Naive thymus-derived CD4-positive, alpha-beta T cell (primary cell): ENCODE measurements at regions not wholly inside any gene's neighbourhood (a gene's known extent, or its start where the extent isn't known, plus 50 kb on each side); places are given as distances from the start of the nearest gene placed in this dataset.

Experiments used
- ATAC-seq: fragments of 150-1000 bp; cut with Tn5 transposase; 2 replicates; pipeline ENCODE4 v1.10.0; 2021; ENCODE audit warnings: mild to moderate bottlenecking, moderate library complexity
- CTCF ChIA-PET: fragments of 350-600 bp; sonication (Branson Sonifier 250); formaldehyde crosslinking; loops from one replicate; lab custom pipeline; 2021; ENCODE audit warnings: antibody characterized with exemption; lab: Charles Lee
- POLR2A ChIA-PET: fragments of 350-600 bp; sonication (Branson Sonifier 250); formaldehyde crosslinking; loops from one replicate; lab custom pipeline; 2021; ENCODE audit warnings: antibody characterized with exemption, inconsistent platforms; lab: Charles Lee
- DNase-seq, 9 donors: peaks; one replicate each; pipeline versions ENCODE4 v3.0.0 to v3.0.0-alpha.2; 2020 to 2022; ENCODE audit warnings: mixed read lengths in 1 of 9
- H3K27ac ChIP-seq: one replicate; pipeline ENCODE4 v1.7.0; 2013; ENCODE audit warnings: mild to moderate bottlenecking, low read depth, low read length, moderate library complexity
- H3K27me3 ChIP-seq, 2 donors: one replicate each; pipeline ENCODE4 v1.7.0; 2013; ENCODE audit warnings: low read length in 2 of 2, mild to moderate bottlenecking in 2 of 2, moderate library complexity in 2 of 2; ENCODE audit not compliant: control insufficient read depth in 2 of 2, insufficient read depth in 2 of 2
- H3K36me3 ChIP-seq, 3 experiments: 1 replicate in 2 of 3; 2 replicates in 1 of 3; pipeline ENCODE4 v1.7.0; 2013; ENCODE audit warnings: low read length in 3 of 3, mild to moderate bottlenecking in 3 of 3, moderate library complexity in 1 of 3; ENCODE audit not compliant: insufficient read depth in 3 of 3, control insufficient read depth in 2 of 3
- H3K4me1 ChIP-seq, 2 donors: one replicate each; pipeline ENCODE4 v1.7.0; 2013; ENCODE audit warnings: low read length in 2 of 2, mild to moderate bottlenecking in 2 of 2, moderate library complexity in 1 of 2; ENCODE audit not compliant: control insufficient read depth in 2 of 2, insufficient read depth in 2 of 2
- H3K4me3 ChIP-seq: 2 replicates; pipeline ENCODE4 v1.7.0; 2013; ENCODE audit warnings: mild to moderate bottlenecking, low read length
- H3K9me3 ChIP-seq, 3 experiments: 1 replicate in 2 of 3; 2 replicates in 1 of 3; pipeline ENCODE4 v1.7.0; 2013; ENCODE audit warnings: low read length in 3 of 3; ENCODE audit not compliant: control insufficient read depth in 2 of 3
- H3K27ac Mint-ChIP-seq, 9 donors: one replicate each; pipeline ENCODE4 v1.8.0; 2020 to 2022; ENCODE audit warnings: mixed read lengths in 9 of 9, mild to moderate bottlenecking in 8 of 9, moderate library complexity in 5 of 9, inconsistent platforms in 2 of 9
- H3K27me3 Mint-ChIP-seq, 5 donors: one replicate each; pipeline ENCODE4 v1.8.0; 2021 to 2022; ENCODE audit warnings: mixed read lengths in 5 of 5, mild to moderate bottlenecking in 1 of 5
- H3K36me3 Mint-ChIP-seq, 5 donors: one replicate each; pipeline ENCODE4 v1.8.0; 2020 to 2022; ENCODE audit warnings: mixed read lengths in 5 of 5, mild to moderate bottlenecking in 3 of 5, inconsistent platforms in 1 of 5
- H3K4me1 Mint-ChIP-seq, 7 donors: one replicate each; pipeline ENCODE4 v1.8.0; 2020 to 2022; ENCODE audit warnings: mixed read lengths in 7 of 7, mild to moderate bottlenecking in 3 of 7, inconsistent platforms in 1 of 7
- H3K4me3 Mint-ChIP-seq, 10 donors: one replicate each; pipeline ENCODE4 v1.8.0; 2020 to 2022; ENCODE audit warnings: mild to moderate bottlenecking in 10 of 10, mixed read lengths in 10 of 10, moderate library complexity in 6 of 10, inconsistent platforms in 2 of 10
- H3K9me3 Mint-ChIP-seq, 11 donors: one replicate each; pipeline ENCODE4 v1.8.0; 2020 to 2022; ENCODE audit warnings: mixed read lengths in 11 of 11, mild to moderate bottlenecking in 4 of 11, inconsistent platforms in 1 of 11, moderate library complexity in 1 of 11
- intact Hi-C, 2 donors: fragments of 100-400 bp; cut with micrococcal nuclease; formaldehyde crosslinking; loops; one replicate each; pipeline ENCODE4 v1.15.1; 2023

- Histone ChIP-seq H3K4me1 (no peaks in the 10 kb centered on the region), H3K27me3 (no peaks in the 10 kb centered on the region), H3K9me3 (no peaks in the 10 kb centered on the region), H3K4me3 (no peak overlapping the region), H3K27ac (no peak overlapping the region), H3K36me3 (no peaks in the 10 kb centered on the region)
- ATAC-seq (no peak), DNase-seq (no peak)
- ChIA-PET POLR2A (no interaction called here), CTCF (no interaction called here)
- Mint-ChIP-seq H3K4me1 (peaks cover 0 to 4% (median 0%) of the 10 kb centered on the region in 7 donors), H3K4me3 (no peak overlapping the region), H3K27me3 (peaks cover 0 to 20% (median 11%) of the 10 kb centered on the region in 5 donors), H3K9me3 (peaks cover 0 to 5% (median 0%) of the 10 kb centered on the region in 11 donors), H3K36me3 (no peaks in the 10 kb centered on the region), H3K27ac (no peak overlapping the region)
- intact Hi-C loops: no loop called here
Observed at GRCh38 chr1:62370594-62370993, 51.4 kb upstream of the KANK4 start.

GRCh38 chr1:62371375-62371774 lies 52.1 kb upstream of the KANK4 start:
- no peak overlapping the region for H3K27ac Mint-ChIP-seq
- no peak for ATAC-seq
- H3K27ac ChIP-seq: no peak overlapping the region
- no peaks in the 10 kb centered on the region for H3K36me3 Mint-ChIP-seq
- H3K4me1 Mint-ChIP-seq: peaks cover 0 to 4% (median 0%) of the 10 kb centered on the region in 7 donors
- H3K4me1 ChIP-seq: no peaks in the 10 kb centered on the region
- DNase-seq: no peak
- CTCF ChIA-PET: no interaction called here
- H3K9me3 ChIP-seq: no peaks in the 10 kb centered on the region
- H3K9me3 Mint-ChIP-seq: peaks cover 0 to 5% (median 0%) of the 10 kb centered on the region in 11 donors
- H3K27me3 ChIP-seq: no peaks in the 10 kb centered on the region
- intact Hi-C loops: no loop called here
- no peaks in the 10 kb centered on the region for H3K36me3 ChIP-seq
- H3K4me3 ChIP-seq: no peak overlapping the region
- no peak overlapping the region for H3K4me3 Mint-ChIP-seq
- POLR2A ChIA-PET: no interaction called here
- peaks cover 0 to 20% (median 11%) of the 10 kb centered on the region in 5 donors for H3K27me3 Mint-ChIP-seq

- no peak overlapping the region for H3K27ac ChIP-seq
- H3K36me3 ChIP-seq: no peaks in the 10 kb centered on the region
- Mint-ChIP-seq H3K36me3 (no peaks in the 10 kb centered on the region), H3K9me3 (no peaks in the 10 kb centered on the region), H3K27ac (no peak overlapping the region), H3K4me1 (peaks cover 0 to 4% (median 0%) of the 10 kb centered on the region in 7 donors), H3K4me3 (no peak overlapping the region), H3K27me3 (peaks cover 0 to 20% (median 9%) of the 10 kb centered on the region in 5 donors)
- no peaks in the 10 kb centered on the region for H3K4me1 ChIP-seq
- ATAC-seq: no peak
- H3K27me3 ChIP-seq: no peaks in the 10 kb centered on the region
- POLR2A ChIA-PET: no interaction called here
- no peaks in the 10 kb centered on the region for H3K9me3 ChIP-seq
- CTCF ChIA-PET: no interaction called here
- no peak overlapping the region for H3K4me3 ChIP-seq
- no peak for DNase-seq
- intact Hi-C loops: no loop called here
Observed at GRCh38 chr1:62373221-62373620, 54.0 kb upstream of the KANK4 start.

GRCh38 chr1:62377043-62377562 lies 57.9 kb upstream of the KANK4 start:
- POLR2A ChIA-PET: interaction anchor here (0.6 kb wide), 1 partner anchor 1154 kb away, joined by 3 read pairs; no protein-coding TSS in a partner anchor
- Mint-ChIP-seq H3K4me1 (no peaks in the 10 kb centered on the region), H3K27ac (no peak overlapping the region), H3K27me3 (peaks cover 0 to 6% (median 0%) of the 10 kb centered on the region in 5 donors), H3K4me3 (no peak overlapping the region), H3K36me3 (no peaks in the 10 kb centered on the region), H3K9me3 (no peaks in the 10 kb centered on the region)
- Histone ChIP-seq H3K27me3 (no peaks in the 10 kb centered on the region), H3K9me3 (no peaks in the 10 kb centered on the region), H3K4me1 (no peaks in the 10 kb centered on the region), H3K36me3 (no peaks in the 10 kb centered on the region), H3K4me3 (no peak overlapping the region), H3K27ac (no peak overlapping the region)
- no peak for DNase-seq
- CTCF ChIA-PET: no interaction called here
- no peak for ATAC-seq
- intact Hi-C loops: no loop called here

- CTCF ChIA-PET: no interaction called here
- Histone ChIP-seq H3K4me3 (no peak overlapping the region), H3K27ac (no peak overlapping the region), H3K27me3 (no peaks in the 10 kb centered on the region), H3K4me1 (no peaks in the 10 kb centered on the region), H3K36me3 (no peaks in the 10 kb centered on the region), H3K9me3 (no peaks in the 10 kb centered on the region)
- Mint-ChIP-seq H3K4me1 (no peaks in the 10 kb centered on the region), H3K4me3 (no peak overlapping the region), H3K9me3 (no peaks in the 10 kb centered on the region), H3K27me3 (peaks cover 0 to 6% (median 0%) of the 10 kb centered on the region in 5 donors), H3K36me3 (no peaks in the 10 kb centered on the region), H3K27ac (no peak overlapping the region)
- intact Hi-C loops: no loop called here
- ATAC-seq (no peak), DNase-seq (no peak)
- POLR2A ChIA-PET: no interaction called here
Observed at GRCh38 chr1:62380181-62380580, 56.7 kb upstream of the USP1 start.

- no peaks in the 10 kb centered on the region for H3K27me3 ChIP-seq
- intact Hi-C loops: no loop called here
- no peaks in the 10 kb centered on the region for H3K4me1 ChIP-seq
- H3K36me3 ChIP-seq: no peaks in the 10 kb centered on the region
- Mint-ChIP-seq H3K4me1 (no peaks in the 10 kb centered on the region), H3K36me3 (no peaks in the 10 kb centered on the region), H3K9me3 (no peaks in the 10 kb centered on the region), H3K4me3 (no peak overlapping the region), H3K27me3 (peaks cover 0 to 6% (median 0%) of the 10 kb centered on the region in 5 donors), H3K27ac (no peak overlapping the region)
- DNase-seq (no peak), ATAC-seq (no peak)
- POLR2A ChIA-PET: no interaction called here
- H3K27ac ChIP-seq: no peak overlapping the region
- CTCF ChIA-PET: no interaction called here
- H3K9me3 ChIP-seq: no peaks in the 10 kb centered on the region
- H3K4me3 ChIP-seq: no peak overlapping the region
Observed at GRCh38 chr1:62381831-62382657, 54.8 kb upstream of the USP1 start.

- Histone ChIP-seq H3K36me3 (no peaks in the 10 kb centered on the region), H3K27ac (no peak overlapping the region), H3K4me1 (no peaks in the 10 kb centered on the region), H3K9me3 (no peaks in the 10 kb centered on the region), H3K27me3 (no peaks in the 10 kb centered on the region), H3K4me3 (no peak overlapping the region)
- no peaks in the 10 kb centered on the region for H3K36me3 Mint-ChIP-seq
- ChIA-PET POLR2A (no interaction called here), CTCF (no interaction called here)
- H3K27me3 Mint-ChIP-seq: peaks cover 0 to 2% (median 0%) of the 10 kb centered on the region in 5 donors
- DNase-seq: no peak
- no peak overlapping the region for H3K27ac Mint-ChIP-seq
- H3K4me3 Mint-ChIP-seq: no peak overlapping the region
- no peaks in the 10 kb centered on the region for H3K9me3 Mint-ChIP-seq
- intact Hi-C loops: no loop called here
- no peak for ATAC-seq
- no peaks in the 10 kb centered on the region for H3K4me1 Mint-ChIP-seq
Observed at GRCh38 chr1:62382658-62382955, 54.2 kb upstream of the USP1 start.
